ENCODE measurements at regions not wholly inside any gene's neighbourhood (a gene's known extent, or its start where the extent isn't known, plus 50 kb on each side); places are given as distances from the start of the nearest gene placed in this dataset.

DNA sequence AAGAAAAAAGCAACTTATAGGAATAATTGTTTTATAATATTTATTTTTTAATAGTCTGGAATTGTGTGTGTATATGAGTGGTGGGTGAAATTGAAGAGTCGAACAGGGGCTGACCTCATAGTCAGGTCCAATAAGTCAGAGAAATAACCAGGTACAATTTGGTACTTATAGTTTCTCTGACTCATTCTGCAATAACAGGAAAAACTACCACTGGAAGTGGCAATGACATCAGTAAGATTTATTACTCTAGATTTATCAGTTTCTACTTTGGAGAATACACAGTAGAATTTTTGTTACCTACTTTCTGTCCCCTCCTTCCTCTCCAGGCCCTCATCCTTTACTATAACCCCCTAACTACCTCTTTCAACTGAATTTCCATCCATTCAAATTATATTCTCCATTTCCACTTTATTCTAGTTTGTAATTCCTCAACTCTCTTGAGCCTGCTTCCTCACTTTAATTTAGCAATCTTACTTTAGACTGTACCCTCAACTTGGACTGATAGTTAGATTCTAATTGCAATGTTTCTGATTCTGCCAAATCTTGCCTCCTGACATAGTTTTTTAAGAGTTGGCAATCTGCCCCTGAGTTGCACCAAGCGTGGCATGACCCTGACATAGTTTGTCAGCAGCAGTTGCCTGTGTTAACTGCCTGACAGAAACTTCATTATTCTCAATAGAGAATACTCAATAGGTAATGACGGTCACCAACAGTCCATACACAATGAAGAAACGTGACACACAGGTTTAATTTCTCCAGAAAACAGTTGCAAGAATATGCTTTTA, 475.3 kb upstream of the RIOK2 start:
- H3K4me1 Mint-ChIP-seq (ENCODE audit: low read depth): no peaks in the 10 kb centered on the region
- no peaks in the 10 kb centered on the region; the same call in 1 of the 2 replicates for H3K27me3 Mint-ChIP-seq (ENCODE audit: insufficient read depth)
- DNase-seq: no peak
- H3K4me3 Mint-ChIP-seq: no peak overlapping the region
- H3K27ac Mint-ChIP-seq: no peak overlapping the region
- H3K9me3 Mint-ChIP-seq: no peaks in the 10 kb centered on the region
- TF ChIP-seq CTCF (IDR thresholded peaks at IDR 0.05): no peak
- H3K36me3 Mint-ChIP-seq (ENCODE audit: low read depth): no peaks in the 10 kb centered on the region

DNA sequence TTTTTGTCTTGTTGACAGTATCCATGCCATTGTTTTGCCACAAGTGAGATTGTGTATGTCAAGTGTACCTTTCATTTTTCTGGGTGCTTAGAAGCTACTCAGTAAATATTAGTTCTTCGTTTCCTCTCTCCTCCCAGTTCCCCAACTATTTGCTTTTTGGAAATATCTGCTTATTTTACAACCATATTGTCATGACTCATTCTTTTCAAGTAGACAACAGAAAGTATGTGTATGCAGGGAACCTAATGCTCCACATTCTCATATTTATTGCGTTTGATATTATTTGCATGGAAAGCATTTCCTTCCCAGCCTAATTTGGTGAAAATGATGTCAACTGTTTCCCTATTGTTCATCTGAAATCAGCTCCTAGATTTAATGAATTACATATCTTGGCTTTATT, 483.7 kb upstream of the RIOK2 start:
- DNase-seq: no peak
- TF ChIP-seq CTCF (IDR thresholded peaks at IDR 0.05): no peak

DNA sequence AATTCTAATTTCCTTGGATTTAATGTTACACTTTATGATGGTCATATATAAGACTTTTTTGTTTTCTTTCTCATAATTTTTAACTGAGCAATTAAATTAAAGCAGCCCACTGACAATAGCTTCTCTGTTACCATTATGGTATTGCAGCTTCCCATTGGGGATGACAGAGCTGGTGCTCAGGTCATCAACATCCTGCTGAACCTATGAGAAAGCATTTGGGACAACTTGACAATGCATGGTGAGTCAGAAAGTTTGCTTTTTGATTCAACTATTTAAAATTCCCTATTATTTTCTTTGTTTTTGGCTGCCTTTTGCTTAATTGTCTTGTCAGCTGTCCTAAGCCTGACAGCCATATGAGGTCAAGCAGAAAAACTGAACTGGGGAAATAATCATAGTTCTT, 487.4 kb upstream of the RIOK2 start:
- no peaks in the 10 kb centered on the region for H3K27me3 Mint-ChIP-seq (ENCODE audit: insufficient read depth)
- no peak for DNase-seq
- H3K4me3 Mint-ChIP-seq: no peak overlapping the region
- peaks cover 2% of the 10 kb centered on the region; the same call in 1 of the 2 replicates for H3K9me3 Mint-ChIP-seq
- H3K27ac Mint-ChIP-seq: no peak overlapping the region
- no peaks in the 10 kb centered on the region for H3K36me3 Mint-ChIP-seq (ENCODE audit: low read depth)
- no peaks in the 10 kb centered on the region for H3K4me1 Mint-ChIP-seq (ENCODE audit: low read depth)
- no peak for TF ChIP-seq CTCF (IDR thresholded peaks at IDR 0.05)

More for the DNA sequence above, 483.7 kb upstream of the RIOK2 start:
- H3K4me1 Mint-ChIP-seq (ENCODE audit: low read depth): no peaks in the 10 kb centered on the region
- H3K4me3 Mint-ChIP-seq: no peak overlapping the region
- H3K27ac Mint-ChIP-seq: no peak overlapping the region
- no peaks in the 10 kb centered on the region for H3K9me3 Mint-ChIP-seq
- H3K27me3 Mint-ChIP-seq (ENCODE audit: insufficient read depth): no peaks in the 10 kb centered on the region
- no peaks in the 10 kb centered on the region for H3K36me3 Mint-ChIP-seq (ENCODE audit: low read depth)

DNA sequence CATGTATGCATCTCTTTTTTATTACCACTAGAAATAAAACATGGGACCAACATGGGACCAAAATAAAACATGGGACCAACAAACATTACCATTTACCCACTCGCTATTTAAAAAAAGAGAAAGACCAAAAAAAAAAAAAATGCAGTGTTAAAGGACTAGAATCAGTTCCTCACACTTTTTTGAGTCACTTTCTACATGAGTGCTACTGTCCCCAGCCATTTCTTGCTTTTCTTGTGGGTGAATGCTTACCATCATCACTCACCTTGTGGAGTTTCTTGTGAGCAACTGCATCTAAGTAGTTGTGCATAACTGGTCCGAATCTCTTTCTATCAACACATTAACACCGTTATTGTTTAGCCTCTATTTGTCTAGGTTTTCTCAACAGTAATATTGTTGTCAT, 493.6 kb upstream of the RIOK2 start:
- no peak for DNase-seq
- H3K9me3 Mint-ChIP-seq: peaks cover 4% of the 10 kb centered on the region; the same call in 1 of the 2 replicates
- H3K27me3 Mint-ChIP-seq (ENCODE audit: insufficient read depth): no peaks in the 10 kb centered on the region
- H3K36me3 Mint-ChIP-seq (ENCODE audit: low read depth): no peaks in the 10 kb centered on the region
- H3K4me3 Mint-ChIP-seq: no peak overlapping the region
- no peak overlapping the region for H3K27ac Mint-ChIP-seq
- no peak for TF ChIP-seq CTCF (IDR thresholded peaks at IDR 0.05)
- H3K4me1 Mint-ChIP-seq (ENCODE audit: low read depth): no peaks in the 10 kb centered on the region

- no peak for DNase-seq
- Mint-ChIP-seq H3K9me3 (no peaks in the 10 kb centered on the region), H3K4me1 (ENCODE audit: low read depth) (peaks cover 9% of the 10 kb centered on the region; the same call in 1 of the 2 replicates), H3K27ac (no peak overlapping the region), H3K36me3 (ENCODE audit: low read depth) (no peaks in the 10 kb centered on the region), H3K4me3 (no peak overlapping the region), H3K27me3 (ENCODE audit: insufficient read depth) (peaks cover 2% of the 10 kb centered on the region)
- no peak for TF ChIP-seq CTCF (IDR thresholded peaks at IDR 0.05)
These were observed 511.0 kb upstream of the RIOK2 start for GRCh38 chr5:97694091-97694490.

Data from HFFc6 (cell line).